ENCODE measurements at regions not wholly inside any gene's neighbourhood (a gene's known extent, or its start where the extent isn't known, plus 50 kb on each side); places are given as distances from the start of the nearest gene placed in this dataset.

DNA sequence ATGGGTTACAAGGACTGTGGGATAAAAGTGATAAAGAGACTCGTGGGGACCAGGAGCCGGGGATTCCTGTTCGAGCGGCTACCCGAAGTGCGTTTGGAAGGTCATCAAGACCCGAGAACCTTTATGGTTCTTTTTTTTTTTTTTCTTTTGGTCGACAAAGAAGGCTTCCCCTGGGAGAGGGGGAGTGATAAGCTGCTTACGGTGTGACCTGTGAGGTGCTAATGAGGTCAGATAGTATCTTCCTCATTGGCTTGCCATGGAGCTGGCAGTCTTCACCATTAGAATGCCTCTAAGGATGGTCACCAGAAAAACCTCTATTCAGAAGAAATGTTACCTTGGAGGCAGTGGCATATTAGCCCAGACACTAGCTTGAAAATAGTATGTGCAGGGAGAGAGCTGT lies 92.3 kb upstream of the STEAP4 start (continued):
- TF ChIP-seq, protein P1, sequence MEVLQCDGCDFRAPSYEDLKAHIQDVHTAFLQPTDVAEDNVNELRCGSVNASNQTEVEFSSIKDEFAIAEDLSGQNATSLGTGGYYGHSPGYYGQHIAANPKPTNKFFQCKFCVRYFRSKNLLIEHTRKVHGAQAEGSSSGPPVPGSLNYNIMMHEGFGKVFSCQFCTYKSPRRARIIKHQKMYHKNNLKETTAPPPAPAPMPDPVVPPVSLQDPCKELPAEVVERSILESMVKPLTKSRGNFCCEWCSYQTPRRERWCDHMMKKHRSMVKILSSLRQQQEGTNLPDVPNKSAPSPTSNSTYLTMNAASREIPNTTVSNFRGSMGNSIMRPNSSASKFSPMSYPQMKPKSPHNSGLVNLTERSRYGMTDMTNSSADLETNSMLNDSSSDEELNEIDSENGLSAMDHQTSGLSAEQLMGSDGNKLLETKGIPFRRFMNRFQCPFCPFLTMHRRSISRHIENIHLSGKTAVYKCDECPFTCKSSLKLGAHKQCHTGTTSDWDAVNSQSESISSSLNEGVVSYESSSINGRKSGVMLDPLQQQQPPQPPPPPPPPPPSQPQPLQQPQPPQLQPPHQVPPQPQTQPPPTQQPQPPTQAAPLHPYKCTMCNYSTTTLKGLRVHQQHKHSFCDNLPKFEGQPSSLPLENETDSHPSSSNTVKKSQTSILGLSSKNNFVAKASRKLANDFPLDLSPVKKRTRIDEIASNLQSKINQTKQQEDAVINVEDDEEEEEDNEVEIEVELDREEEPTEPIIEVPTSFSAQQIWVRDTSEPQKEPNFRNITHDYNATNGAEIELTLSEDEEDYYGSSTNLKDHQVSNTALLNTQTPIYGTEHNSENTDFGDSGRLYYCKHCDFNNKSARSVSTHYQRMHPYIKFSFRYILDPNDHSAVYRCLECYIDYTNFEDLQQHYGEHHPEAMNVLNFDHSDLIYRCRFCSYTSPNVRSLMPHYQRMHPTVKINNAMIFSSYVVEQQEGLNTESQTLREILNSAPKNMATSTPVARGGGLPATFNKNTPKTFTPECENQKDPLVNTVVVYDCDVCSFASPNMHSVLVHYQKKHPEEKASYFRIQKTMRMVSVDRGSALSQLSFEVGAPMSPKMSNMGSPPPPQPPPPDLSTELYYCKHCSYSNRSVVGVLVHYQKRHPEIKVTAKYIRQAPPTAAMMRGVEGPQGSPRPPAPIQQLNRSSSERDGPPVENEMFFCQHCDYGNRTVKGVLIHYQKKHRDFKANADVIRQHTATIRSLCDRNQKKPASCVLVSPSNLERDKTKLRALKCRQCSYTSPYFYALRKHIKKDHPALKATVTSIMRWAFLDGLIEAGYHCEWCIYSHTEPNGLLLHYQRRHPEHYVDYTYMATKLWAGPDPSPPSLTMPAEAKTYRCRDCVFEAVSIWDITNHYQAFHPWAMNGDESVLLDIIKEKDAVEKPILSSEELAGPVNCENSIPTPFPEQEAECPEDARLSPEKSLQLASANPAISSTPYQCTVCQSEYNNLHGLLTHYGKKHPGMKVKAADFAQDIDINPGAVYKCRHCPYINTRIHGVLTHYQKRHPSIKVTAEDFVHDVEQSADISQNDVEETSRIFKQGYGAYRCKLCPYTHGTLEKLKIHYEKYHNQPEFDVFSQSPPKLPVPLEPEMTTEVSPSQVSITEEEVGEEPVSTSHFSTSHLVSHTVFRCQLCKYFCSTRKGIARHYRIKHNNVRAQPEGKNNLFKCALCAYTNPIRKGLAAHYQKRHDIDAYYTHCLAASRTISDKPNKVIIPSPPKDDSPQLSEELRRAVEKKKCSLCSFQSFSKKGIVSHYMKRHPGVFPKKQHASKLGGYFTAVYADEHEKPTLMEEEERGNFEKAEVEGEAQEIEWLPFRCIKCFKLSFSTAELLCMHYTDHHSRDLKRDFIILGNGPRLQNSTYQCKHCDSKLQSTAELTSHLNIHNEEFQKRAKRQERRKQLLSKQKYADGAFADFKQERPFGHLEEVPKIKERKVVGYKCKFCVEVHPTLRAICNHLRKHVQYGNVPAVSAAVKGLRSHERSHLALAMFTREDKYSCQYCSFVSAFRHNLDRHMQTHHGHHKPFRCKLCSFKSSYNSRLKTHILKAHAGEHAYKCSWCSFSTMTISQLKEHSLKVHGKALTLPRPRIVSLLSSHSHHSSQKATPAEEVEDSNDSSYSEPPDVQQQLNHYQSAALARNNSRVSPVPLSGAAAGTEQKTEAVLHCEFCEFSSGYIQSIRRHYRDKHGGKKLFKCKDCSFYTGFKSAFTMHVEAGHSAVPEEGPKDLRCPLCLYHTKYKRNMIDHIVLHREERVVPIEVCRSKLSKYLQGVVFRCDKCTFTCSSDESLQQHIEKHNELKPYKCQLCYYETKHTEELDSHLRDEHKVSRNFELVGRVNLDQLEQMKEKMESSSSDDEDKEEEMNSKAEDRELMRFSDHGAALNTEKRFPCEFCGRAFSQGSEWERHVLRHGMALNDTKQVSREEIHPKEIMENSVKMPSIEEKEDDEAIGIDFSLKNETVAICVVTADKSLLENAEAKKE (CRISPR knock-in tag; IDR thresholded peaks at IDR 0.05) = no peak
- TF ChIP-seq EZH2phosphoT487 (IDR thresholded peaks at IDR 0.05; ENCODE audit: unreplicated experiment) = no peak
- no peak for TF ChIP-seq ZNF114 (CRISPR knock-in tag; IDR thresholded peaks at IDR 0.05)
- TF ChIP-seq, protein P2, sequence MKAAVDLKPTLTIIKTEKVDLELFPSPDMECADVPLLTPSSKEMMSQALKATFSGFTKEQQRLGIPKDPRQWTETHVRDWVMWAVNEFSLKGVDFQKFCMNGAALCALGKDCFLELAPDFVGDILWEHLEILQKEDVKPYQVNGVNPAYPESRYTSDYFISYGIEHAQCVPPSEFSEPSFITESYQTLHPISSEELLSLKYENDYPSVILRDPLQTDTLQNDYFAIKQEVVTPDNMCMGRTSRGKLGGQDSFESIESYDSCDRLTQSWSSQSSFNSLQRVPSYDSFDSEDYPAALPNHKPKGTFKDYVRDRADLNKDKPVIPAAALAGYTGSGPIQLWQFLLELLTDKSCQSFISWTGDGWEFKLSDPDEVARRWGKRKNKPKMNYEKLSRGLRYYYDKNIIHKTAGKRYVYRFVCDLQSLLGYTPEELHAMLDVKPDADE (IDR thresholded peaks at IDR 0.05) = no peak
- TF ChIP-seq JUNB (IDR thresholded peaks at IDR 0.05; ENCODE audit: unreplicated experiment) = no peak
- TF ChIP-seq, protein P3, sequence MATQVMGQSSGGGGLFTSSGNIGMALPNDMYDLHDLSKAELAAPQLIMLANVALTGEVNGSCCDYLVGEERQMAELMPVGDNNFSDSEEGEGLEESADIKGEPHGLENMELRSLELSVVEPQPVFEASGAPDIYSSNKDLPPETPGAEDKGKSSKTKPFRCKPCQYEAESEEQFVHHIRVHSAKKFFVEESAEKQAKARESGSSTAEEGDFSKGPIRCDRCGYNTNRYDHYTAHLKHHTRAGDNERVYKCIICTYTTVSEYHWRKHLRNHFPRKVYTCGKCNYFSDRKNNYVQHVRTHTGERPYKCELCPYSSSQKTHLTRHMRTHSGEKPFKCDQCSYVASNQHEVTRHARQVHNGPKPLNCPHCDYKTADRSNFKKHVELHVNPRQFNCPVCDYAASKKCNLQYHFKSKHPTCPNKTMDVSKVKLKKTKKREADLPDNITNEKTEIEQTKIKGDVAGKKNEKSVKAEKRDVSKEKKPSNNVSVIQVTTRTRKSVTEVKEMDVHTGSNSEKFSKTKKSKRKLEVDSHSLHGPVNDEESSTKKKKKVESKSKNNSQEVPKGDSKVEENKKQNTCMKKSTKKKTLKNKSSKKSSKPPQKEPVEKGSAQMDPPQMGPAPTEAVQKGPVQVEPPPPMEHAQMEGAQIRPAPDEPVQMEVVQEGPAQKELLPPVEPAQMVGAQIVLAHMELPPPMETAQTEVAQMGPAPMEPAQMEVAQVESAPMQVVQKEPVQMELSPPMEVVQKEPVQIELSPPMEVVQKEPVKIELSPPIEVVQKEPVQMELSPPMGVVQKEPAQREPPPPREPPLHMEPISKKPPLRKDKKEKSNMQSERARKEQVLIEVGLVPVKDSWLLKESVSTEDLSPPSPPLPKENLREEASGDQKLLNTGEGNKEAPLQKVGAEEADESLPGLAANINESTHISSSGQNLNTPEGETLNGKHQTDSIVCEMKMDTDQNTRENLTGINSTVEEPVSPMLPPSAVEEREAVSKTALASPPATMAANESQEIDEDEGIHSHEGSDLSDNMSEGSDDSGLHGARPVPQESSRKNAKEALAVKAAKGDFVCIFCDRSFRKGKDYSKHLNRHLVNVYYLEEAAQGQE (IDR thresholded peaks at IDR 0.05; ENCODE audit: unreplicated experiment) = no peak
- TF ChIP-seq CREB1 (CRISPR knock-in tag; IDR thresholded peaks at IDR 0.05; ENCODE audit: low read depth) = no peak
